Heart right ventricle (tissue), 16 donors: ENCODE measurements at regions not wholly inside any gene's neighbourhood (a gene's known extent, or its start where the extent isn't known, plus 50 kb on each side); places are given as distances from the start of the nearest gene placed in this dataset.

Experiments used
- ATAC-seq, 8 donors: fragments of 200-7000 bp; cut with Tn5 transposase; one replicate each; pipeline ENCODE4 v1.9.1; 2020; ENCODE audit warnings: mild to moderate bottlenecking in 8 of 8, moderate library complexity in 8 of 8, moderate number of reproducible peaks in 1 of 8
- DNase-seq, 2 donors: peaks; one replicate each; pipeline ENCODE4 v3.0.0-alpha.2; 2020
- H3K27ac ChIP-seq, 10 donors: fragments of 200-600 bp; sonication (generic) in 2 of 10; one replicate each; pipeline versions ENCODE4 v1.5.0 to v1.8.0; 2020 to 2022; ENCODE audit warnings: mild to moderate bottlenecking in 3 of 10
- H3K27me3 ChIP-seq, 7 donors: fragments of 200-600 bp; one replicate each; pipeline ENCODE4 v1.8.0; 2021 to 2022; ENCODE audit warnings: mild to moderate bottlenecking in 2 of 7
- H3K36me3 ChIP-seq, 9 donors: fragments of 200-600 bp; sonication (generic) in 1 of 9; one replicate each; pipeline versions ENCODE4 v1.5.0 to v1.8.0; 2020 to 2022; ENCODE audit warnings: mild to moderate bottlenecking in 2 of 9
- H3K4me1 ChIP-seq, 9 donors: fragments of 200-600 bp; sonication (generic) in 1 of 9; one replicate each; pipeline versions ENCODE4 v1.5.0 to v1.8.0; 2020 to 2022; ENCODE audit warnings: mild to moderate bottlenecking in 4 of 9
- H3K4me3 ChIP-seq, 10 donors: fragments of 200-600 bp; sonication (generic) in 2 of 10; one replicate each; pipeline versions ENCODE4 v1.5.0 to v1.8.0; 2020 to 2022; ENCODE audit warnings: mild to moderate bottlenecking in 7 of 10, moderate library complexity in 2 of 10
- H3K9me3 ChIP-seq, 11 donors: fragments of 200-600 bp in 10 of 11; sonication (generic) in 2 of 11; one replicate each; pipeline versions ENCODE4 v1.5.0 to v1.8.0; 2013 to 2022; ENCODE audit warnings: mild to moderate bottlenecking in 2 of 11, control low read depth in 1 of 11, moderate library complexity in 1 of 11
- WGBS, 2 donors: extraction: QIAGEN DNeasy Blood & Tissue Kit; methylation state at CpG; one replicate each; pipeline ENCODE4 v1.1.7; 2013; ENCODE audit warnings: inconsistent platforms in 1 of 2; 5-methylcytosine and 5-hydroxymethylcytosine counted together
- intact Hi-C, 10 donors: fragments of 100-400 bp; cut with DNase I; formaldehyde crosslinking; loops; one replicate each; pipeline versions ENCODE4 v1.11.1 to v1.14.2; 2022
- TF ChIP-seq, protein P1 (sequence below), 9 donors: fragments of 200-600 bp; sonication (generic) in 2 of 9; IDR thresholded peaks; one replicate each; pipeline versions ENCODE4 v1.5.0 to v1.8.0; 2021 to 2022; ENCODE audit warnings: antibody characterized with exemption in 9 of 9, mild to moderate bottlenecking in 5 of 9, moderate library complexity in 1 of 9
- donor health status: Arrhythmogenic right ventricular cardiomyopathy.
- donor health status: ischemic (EF 13 %, LVEDD 7.1; RV severe dilation, severe dysfunction).
- donor health status: healthy with polysubstance abuse.
- donor health status: DM: no; HTN: yes; CAD: no.
- donor health status: DM: no; HTN: no; CAD: no.
- donor health status: ischemic (EF 25% LVEDD 6.9; RV normal size, moderate dysfunction).
- donor health status: ischemic (EF 25% LVEDD 5.7; RV mildly dilated, moderate dysfunction).
- donor health status: healthy.
- donor health status: DM: yes; HTN: yes; CAD: no.
- donor health status: Ischemic cardiomyopathy.
- donor health status: ischemic (EF 35%, LVEDD 5.7; RV mildly dilated, moderate dysfunction).
- donor health status: nonischemic (EF 11% LVEDD 7.7; RV severe dilation, severe dysfunction).
- donor health status: DM: yes; HTN: yes; CAD: no.
- donor health status: PGD.
- donor health status: ischemic (EF 29% LVEDD 5.4; RV normal size, mild dysfunction).
- donor health status: nonischemic (EF 23%, LVEDD 6.1; RV moderate dilation, normal function).

- Histone ChIP-seq H3K4me3 (no peak overlapping the region), H3K27me3 (peaks cover 0 to 14% (median 3%) of the 10 kb centered on the region in 7 donors), H3K27ac (no peak overlapping the region), H3K4me1 (peaks cover 0 to 3% (median 0%) of the 10 kb centered on the region in 9 donors), H3K36me3 (no peaks in the 10 kb centered on the region), H3K9me3 (peaks cover 0 to 5% (median 0%) of the 10 kb centered on the region in 11 donors)
- WGBS, 2 donors, result 82 to 86% methylated on average over 13 of the region's 13 CpGs
- intact Hi-C loops, result no loop called here
- DNase-seq (no peak), ATAC-seq (no peak)
- TF ChIP-seq, protein P1, sequence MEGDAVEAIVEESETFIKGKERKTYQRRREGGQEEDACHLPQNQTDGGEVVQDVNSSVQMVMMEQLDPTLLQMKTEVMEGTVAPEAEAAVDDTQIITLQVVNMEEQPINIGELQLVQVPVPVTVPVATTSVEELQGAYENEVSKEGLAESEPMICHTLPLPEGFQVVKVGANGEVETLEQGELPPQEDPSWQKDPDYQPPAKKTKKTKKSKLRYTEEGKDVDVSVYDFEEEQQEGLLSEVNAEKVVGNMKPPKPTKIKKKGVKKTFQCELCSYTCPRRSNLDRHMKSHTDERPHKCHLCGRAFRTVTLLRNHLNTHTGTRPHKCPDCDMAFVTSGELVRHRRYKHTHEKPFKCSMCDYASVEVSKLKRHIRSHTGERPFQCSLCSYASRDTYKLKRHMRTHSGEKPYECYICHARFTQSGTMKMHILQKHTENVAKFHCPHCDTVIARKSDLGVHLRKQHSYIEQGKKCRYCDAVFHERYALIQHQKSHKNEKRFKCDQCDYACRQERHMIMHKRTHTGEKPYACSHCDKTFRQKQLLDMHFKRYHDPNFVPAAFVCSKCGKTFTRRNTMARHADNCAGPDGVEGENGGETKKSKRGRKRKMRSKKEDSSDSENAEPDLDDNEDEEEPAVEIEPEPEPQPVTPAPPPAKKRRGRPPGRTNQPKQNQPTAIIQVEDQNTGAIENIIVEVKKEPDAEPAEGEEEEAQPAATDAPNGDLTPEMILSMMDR (IDR thresholded peaks at IDR 0.05), result no peak
These were observed 262.1 kb downstream of the EIPR1 start for GRCh38 chr2:3115301-3116042.

GRCh38 chr2:3114406-3115185, 263.0 kb downstream of the EIPR1 start:
- intact Hi-C loops, result no loop called here
- Histone ChIP-seq H3K4me3 (no peak overlapping the region), H3K4me1 (peaks cover 0 to 3% (median 0%) of the 10 kb centered on the region in 9 donors), H3K9me3 (no peaks in the 10 kb centered on the region), H3K27me3 (peaks cover 0 to 14% (median 3%) of the 10 kb centered on the region in 7 donors), H3K27ac (no peak overlapping the region), H3K36me3 (no peaks in the 10 kb centered on the region)
- no peak for DNase-seq
- WGBS, 2 donors, result 83 to 89% methylated on average over 26 of the region's 26 CpGs
- ATAC-seq, result no peak
- TF ChIP-seq, protein P1 (IDR thresholded peaks at IDR 0.05), result no peak

- H3K36me3 ChIP-seq, result no peaks in the 10 kb centered on the region
- TF ChIP-seq, protein P1 (IDR thresholded peaks at IDR 0.05), result no peak
These were observed 263.8 kb downstream of the EIPR1 start for GRCh38 chr2:3113769-3114168.

DNA sequence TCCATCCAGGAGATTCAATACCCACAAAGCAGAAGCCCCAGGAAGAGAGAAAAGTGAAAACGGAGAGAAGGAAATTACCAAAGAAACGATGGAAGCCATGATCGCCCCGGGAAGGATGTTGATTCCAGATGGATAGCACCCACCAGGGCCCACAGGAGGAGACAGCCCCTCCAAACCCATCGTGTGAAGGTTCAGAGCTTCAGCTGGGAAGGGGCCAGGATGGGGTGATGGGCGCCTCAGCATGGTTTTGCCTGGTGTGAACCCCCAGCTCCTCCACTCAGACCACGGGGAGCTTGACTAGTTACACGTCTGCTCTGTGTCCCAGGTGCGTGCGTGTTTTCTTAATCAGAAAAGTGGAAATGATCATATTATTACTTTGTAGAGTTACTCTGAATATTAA, 264.5 kb downstream of the EIPR1 start:
- H3K27me3 ChIP-seq, result peaks cover 0 to 14% (median 3%) of the 10 kb centered on the region in 7 donors
- no peaks in the 10 kb centered on the region for H3K36me3 ChIP-seq
- no peaks in the 10 kb centered on the region for H3K9me3 ChIP-seq
- peaks cover 0 to 3% (median 0%) of the 10 kb centered on the region in 9 donors for H3K4me1 ChIP-seq
- ATAC-seq (no peak), DNase-seq (no peak)
- intact Hi-C loops, result no loop called here
- TF ChIP-seq, protein P1 (IDR thresholded peaks at IDR 0.05), result no peak
- 90 to 92% methylated on average over 10 of the region's 10 CpGs for WGBS, 2 donors
- no peak overlapping the region for H3K27ac ChIP-seq
- no peak overlapping the region for H3K4me3 ChIP-seq

More at GRCh38 chr2:3113769-3114168, 263.8 kb downstream of the EIPR1 start:
- no peaks in the 10 kb centered on the region for H3K9me3 ChIP-seq
- H3K4me3 ChIP-seq, result no peak overlapping the region
- intact Hi-C loops, result no loop called here
- WGBS, 2 donors, result 79 to 80% methylated on average over 6 of the region's 6 CpGs
- peaks cover 0 to 3% (median 0%) of the 10 kb centered on the region in 9 donors for H3K4me1 ChIP-seq
- H3K27me3 ChIP-seq, result peaks cover 0 to 14% (median 3%) of the 10 kb centered on the region in 7 donors
- no peak for DNase-seq
- no peak overlapping the region for H3K27ac ChIP-seq
- no peak for ATAC-seq
